GM19023 (cell line): ENCODE measurements at regions not wholly inside any gene's neighbourhood (a gene's known extent, or its start where the extent isn't known, plus 50 kb on each side); places are given as distances from the start of the nearest gene placed in this dataset.

ENCODE experiments used
- ATAC-seq: cut with Tn5 transposase; IDR thresholded peaks from one replicate; pipeline ENCODE4 v1.9.1; 2021; ENCODE audit warnings: mild to moderate bottlenecking, moderate library complexity; ENCODE audit not compliant: unreplicated experiment

- peak; percentile 86 for ATAC-seq
These were observed 188.1 kb downstream of the ARL4C start for GRCh38 chr2:234308813-234309195.

- no peak for ATAC-seq
These were observed 188.6 kb downstream of the ARL4C start for GRCh38 chr2:234308073-234308812.

GRCh38 chr2:234307322-234307961 lies 189.4 kb downstream of the ARL4C start:
- no peak for ATAC-seq

DNA sequence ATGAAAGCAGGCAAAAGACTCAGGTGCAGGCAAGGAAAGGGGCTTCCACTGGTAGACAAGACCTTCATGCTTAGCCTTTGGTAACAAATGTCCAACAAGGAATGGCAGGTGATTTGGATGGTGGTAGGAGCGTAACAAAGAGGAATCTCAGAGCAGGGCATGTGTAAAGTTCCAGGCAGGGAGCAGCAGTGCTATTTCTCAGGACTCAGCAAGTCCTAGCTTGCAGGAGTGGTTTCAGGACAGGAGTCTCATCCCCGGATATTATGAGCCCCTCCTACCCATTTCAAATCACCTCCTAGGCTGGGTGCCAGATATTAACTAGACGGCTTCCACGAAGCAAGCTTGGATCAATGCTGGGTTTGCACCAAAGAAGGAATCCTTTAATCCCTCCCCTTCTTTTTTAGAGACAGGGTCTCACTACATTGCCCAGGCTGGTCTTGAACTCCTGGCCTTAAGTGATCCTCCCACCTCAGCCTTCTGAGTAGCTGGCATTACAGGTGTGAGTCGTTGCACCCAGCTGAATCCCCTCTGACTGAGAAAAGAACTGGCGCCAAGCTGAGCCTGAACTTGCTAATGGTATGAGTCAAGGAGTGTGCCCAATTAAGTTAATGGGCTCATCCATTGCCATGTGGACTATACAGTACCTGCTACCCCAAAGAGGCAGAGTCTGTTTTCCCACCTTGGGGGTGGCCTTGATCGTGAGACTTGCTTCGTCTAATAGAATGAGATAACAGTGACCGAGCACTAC lies 190.3 kb downstream of the ARL4C start:
- no peak for ATAC-seq

DNA sequence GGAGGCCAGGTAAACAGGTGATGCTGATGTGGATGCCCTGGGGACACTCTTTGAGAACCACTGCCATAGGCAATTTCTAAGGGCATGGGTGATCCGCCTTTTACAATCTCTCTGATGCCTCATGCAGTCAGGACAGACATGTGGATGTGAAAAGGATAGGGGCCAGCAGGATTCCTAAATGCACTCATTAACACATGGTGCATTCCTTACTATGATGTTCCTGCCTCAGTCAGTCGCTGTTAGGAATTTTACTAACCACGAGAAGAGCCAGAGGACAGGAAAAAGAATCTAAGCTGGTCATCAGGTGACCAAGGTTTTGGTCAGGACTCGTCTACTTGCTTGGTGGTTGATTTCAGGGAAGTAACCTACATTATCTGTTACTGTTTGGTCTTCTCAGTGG lies 191.0 kb downstream of the ARL4C start:
- ATAC-seq, result no peak

- ATAC-seq, result no peak
These were observed 191.9 kb downstream of the ARL4C start for GRCh38 chr2:234304950-234305349.

DNA sequence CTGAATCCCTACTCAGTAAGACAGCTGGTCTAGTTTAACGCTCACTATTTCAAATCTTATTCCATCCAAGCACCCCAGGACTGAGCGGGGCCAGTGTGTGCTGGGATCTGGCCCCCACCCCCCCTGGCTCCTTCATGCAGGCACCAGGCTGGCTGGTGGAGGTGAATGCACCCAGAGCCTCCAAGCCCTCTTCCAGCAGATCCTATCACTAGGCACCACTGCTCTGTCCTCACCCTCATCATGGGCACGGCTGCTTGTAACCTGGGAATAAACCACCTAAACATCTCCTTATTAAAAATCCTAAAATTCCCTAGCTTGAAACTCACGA lies 194.3 kb downstream of the ARL4C start:
- ATAC-seq, result no peak

- ATAC-seq, result no peak
These were observed 195.7 kb downstream of the ARL4C start for GRCh38 chr2:234300932-234301823.

GRCh38 chr2:234300391-234300925 lies 196.4 kb downstream of the ARL4C start:
- ATAC-seq, result no peak

GRCh38 chr2:234298918-234299317 lies 198.0 kb downstream of the ARL4C start:
- no peak for ATAC-seq

GRCh38 chr2:234296991-234297390 lies 199.9 kb downstream of the ARL4C start:
- no peak for ATAC-seq

- ATAC-seq, result no peak
These were observed 202.9 kb downstream of the ARL4C start for GRCh38 chr2:234293973-234294372.

GRCh38 chr2:234292962-234293243 lies 204.0 kb downstream of the ARL4C start:
- no peak for ATAC-seq

GRCh38 chr2:234292205-234292961 lies 204.5 kb downstream of the ARL4C start:
- peak; percentile 57 for ATAC-seq

DNA sequence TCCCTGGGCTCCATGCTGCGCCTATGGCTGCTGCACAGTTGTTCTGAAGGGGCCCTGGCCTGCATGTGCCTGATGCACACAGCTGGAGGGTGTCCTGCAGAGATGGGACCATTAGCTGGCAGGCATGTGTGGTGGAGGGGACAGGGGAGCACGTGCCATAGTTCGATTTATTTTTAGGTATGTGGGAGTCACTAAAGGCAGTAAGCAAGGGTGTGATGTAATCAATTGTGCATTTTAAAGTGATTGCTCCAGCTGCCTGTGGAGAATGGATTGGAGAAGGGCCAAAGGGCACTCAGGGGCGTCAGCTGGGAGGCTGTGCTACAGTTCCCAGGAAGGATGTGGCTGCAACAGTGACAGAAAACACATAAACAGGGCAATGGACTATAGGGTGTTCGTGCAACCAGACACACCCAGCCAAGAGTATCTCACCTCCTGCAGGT lies 205.1 kb downstream of the ARL4C start:
- peak; percentile 19 for ATAC-seq

DNA sequence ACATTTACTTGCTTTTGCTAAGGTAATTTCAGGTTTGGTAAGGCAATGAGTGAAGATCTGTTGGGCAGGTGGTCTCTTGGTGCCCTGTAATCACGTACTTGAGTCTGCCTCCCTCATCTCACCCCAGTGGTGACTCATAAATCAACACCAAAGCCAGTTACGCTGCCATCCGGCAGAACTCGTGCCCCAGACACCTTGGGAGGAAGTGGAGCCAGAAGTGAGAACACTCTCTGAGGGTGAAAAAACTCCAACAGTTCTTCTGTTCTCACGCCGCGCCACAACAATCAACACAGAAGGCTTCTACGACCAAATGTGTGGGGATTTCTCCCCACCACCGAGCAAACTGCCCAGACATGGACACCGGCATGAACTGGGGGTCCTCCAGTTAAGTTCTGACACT lies 206.2 kb downstream of the ARL4C start:
- ATAC-seq, result no peak

GRCh38 chr2:234289834-234290590 lies 206.9 kb downstream of the ARL4C start:
- no peak for ATAC-seq

GRCh38 chr2:234288974-234289455 lies 207.9 kb downstream of the ARL4C start:
- no peak for ATAC-seq

DNA sequence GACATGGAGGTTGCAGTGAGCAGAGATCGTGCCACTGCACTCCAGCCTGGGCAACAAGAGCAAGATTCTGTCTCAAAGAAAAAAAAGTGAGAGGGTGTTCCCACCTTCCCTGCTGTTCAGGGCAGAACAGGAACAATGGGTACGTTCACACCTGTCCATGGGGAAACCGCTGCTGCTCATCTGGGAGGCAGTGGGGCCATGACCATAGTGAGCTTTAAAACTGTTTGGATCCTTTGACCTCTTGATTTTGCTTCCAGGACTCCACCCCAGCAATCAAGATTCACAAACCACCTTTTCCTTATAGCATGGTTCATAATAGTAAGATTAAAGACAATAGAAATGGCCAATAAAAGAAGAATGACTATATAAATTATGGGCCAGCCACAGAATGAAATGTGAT lies 209.2 kb downstream of the ARL4C start:
- ATAC-seq, result no peak
